ENCODE measurements at regions not wholly inside any gene's neighbourhood (a gene's known extent, or its start where the extent isn't known, plus 50 kb on each side); places are given as distances from the start of the nearest gene placed in this dataset.

GRCh38 chr18:47571957-47572356 lies 320.5 kb upstream of the SKOR2 start:
- Mint-ChIP-seq H3K27me3 (ENCODE audit: low read depth) (no peaks in the 10 kb centered on the region), H3K36me3 (ENCODE audit: low read depth) (no peaks in the 10 kb centered on the region), H3K4me3 (ENCODE audit: low read depth) (no peak overlapping the region), H3K4me1 (ENCODE audit: low read depth) (no peaks in the 10 kb centered on the region), H3K9me3 (no peaks in the 10 kb centered on the region), H3K27ac (no peak overlapping the region)
- no peak for DNase-seq (ENCODE audit: low spot score)
- intact Hi-C loops (cut with micrococcal nuclease), result no loop called here

GRCh38 chr18:47566809-47567208 lies 315.3 kb upstream of the SKOR2 start:
- Mint-ChIP-seq H3K4me1 (ENCODE audit: low read depth) (no peaks in the 10 kb centered on the region), H3K36me3 (ENCODE audit: low read depth) (no peaks in the 10 kb centered on the region), H3K27ac (no peak overlapping the region), H3K9me3 (no peaks in the 10 kb centered on the region), H3K4me3 (ENCODE audit: low read depth) (no peak overlapping the region), H3K27me3 (ENCODE audit: low read depth) (no peaks in the 10 kb centered on the region)
- intact Hi-C loops (cut with micrococcal nuclease), result no loop called here
- DNase-seq (ENCODE audit: low spot score), result no peak

- Mint-ChIP-seq H3K9me3 (no peaks in the 10 kb centered on the region), H3K27ac (no peak overlapping the region), H3K4me3 (ENCODE audit: low read depth) (no peak overlapping the region), H3K4me1 (ENCODE audit: low read depth) (peaks cover 4% of the 10 kb centered on the region), H3K36me3 (ENCODE audit: low read depth) (no peaks in the 10 kb centered on the region), H3K27me3 (ENCODE audit: low read depth) (peaks cover 11% of the 10 kb centered on the region)
- DNase-seq (ENCODE audit: low spot score), result no peak
- intact Hi-C loops (cut with micrococcal nuclease), result no loop called here
These were observed 309.6 kb upstream of the SKOR2 start for GRCh38 chr18:47560723-47561715.

- DNase-seq (ENCODE audit: low spot score), result no peak
- H3K4me3 Mint-ChIP-seq (ENCODE audit: low read depth), result no peak overlapping the region
- H3K9me3 Mint-ChIP-seq, result no peaks in the 10 kb centered on the region
- no peaks in the 10 kb centered on the region for H3K36me3 Mint-ChIP-seq (ENCODE audit: low read depth)
- H3K4me1 Mint-ChIP-seq (ENCODE audit: low read depth), result peaks cover 4% of the 10 kb centered on the region
- H3K27me3 Mint-ChIP-seq (ENCODE audit: low read depth), result peaks cover 11% of the 10 kb centered on the region
- H3K27ac Mint-ChIP-seq, result no peak overlapping the region
- intact Hi-C loops (cut with micrococcal nuclease), result no loop called here
These were observed 306.8 kb upstream of the SKOR2 start for GRCh38 chr18:47558110-47558750.

GRCh38 chr18:47557160-47557559 lies 305.7 kb upstream of the SKOR2 start:
- Mint-ChIP-seq H3K4me3 (ENCODE audit: low read depth) (no peak overlapping the region), H3K27me3 (ENCODE audit: low read depth) (peaks cover 11% of the 10 kb centered on the region), H3K36me3 (ENCODE audit: low read depth) (no peaks in the 10 kb centered on the region), H3K27ac (no peak overlapping the region), H3K4me1 (ENCODE audit: low read depth) (peaks cover 4% of the 10 kb centered on the region), H3K9me3 (no peaks in the 10 kb centered on the region)
- intact Hi-C loops (cut with micrococcal nuclease), result no loop called here
- no peak for DNase-seq (ENCODE audit: low spot score)

- Mint-ChIP-seq H3K4me1 (ENCODE audit: low read depth) (no peaks in the 10 kb centered on the region), H3K36me3 (ENCODE audit: low read depth) (no peaks in the 10 kb centered on the region), H3K27me3 (ENCODE audit: low read depth) (peaks cover 2% of the 10 kb centered on the region), H3K27ac (no peak overlapping the region), H3K9me3 (no peaks in the 10 kb centered on the region), H3K4me3 (ENCODE audit: low read depth) (no peak overlapping the region)
- DNase-seq (ENCODE audit: low spot score), result no peak
- intact Hi-C loops (cut with micrococcal nuclease), result no loop called here
These were observed 301.3 kb upstream of the SKOR2 start for GRCh38 chr18:47552783-47553182.

GRCh38 chr18:47550611-47551010 lies 299.2 kb upstream of the SKOR2 start:
- intact Hi-C loops (cut with micrococcal nuclease), result no loop called here
- Mint-ChIP-seq H3K27ac (no peak overlapping the region), H3K27me3 (ENCODE audit: low read depth) (peaks cover 2% of the 10 kb centered on the region)

GRCh38 chr18:47549021-47549540 lies 297.6 kb upstream of the SKOR2 start:
- Mint-ChIP-seq H3K4me3 (ENCODE audit: low read depth) (no peak overlapping the region), H3K4me1 (ENCODE audit: low read depth) (no peaks in the 10 kb centered on the region), H3K27ac (no peak overlapping the region), H3K9me3 (no peaks in the 10 kb centered on the region), H3K36me3 (ENCODE audit: low read depth) (no peaks in the 10 kb centered on the region), H3K27me3 (ENCODE audit: low read depth) (peaks cover 2% of the 10 kb centered on the region)
- DNase-seq (ENCODE audit: low spot score), result no peak
- intact Hi-C loops (cut with micrococcal nuclease), result no loop called here

More at GRCh38 chr18:47550611-47551010, 299.2 kb upstream of the SKOR2 start:
- no peaks in the 10 kb centered on the region for H3K4me1 Mint-ChIP-seq (ENCODE audit: low read depth)
- no peaks in the 10 kb centered on the region for H3K9me3 Mint-ChIP-seq
- DNase-seq (ENCODE audit: low spot score), result no peak
- H3K4me3 Mint-ChIP-seq (ENCODE audit: low read depth), result no peak overlapping the region
- no peaks in the 10 kb centered on the region for H3K36me3 Mint-ChIP-seq (ENCODE audit: low read depth)

- Mint-ChIP-seq H3K4me3 (ENCODE audit: low read depth) (no peak overlapping the region), H3K36me3 (ENCODE audit: low read depth) (no peaks in the 10 kb centered on the region), H3K9me3 (no peaks in the 10 kb centered on the region), H3K27ac (no peak overlapping the region), H3K27me3 (ENCODE audit: low read depth) (peaks cover 2% of the 10 kb centered on the region), H3K4me1 (ENCODE audit: low read depth) (no peaks in the 10 kb centered on the region)
- no peak for DNase-seq (ENCODE audit: low spot score)
- intact Hi-C loops (cut with micrococcal nuclease), result no loop called here
These were observed 296.2 kb upstream of the SKOR2 start for GRCh38 chr18:47547539-47548202.

- H3K4me3 Mint-ChIP-seq (ENCODE audit: low read depth), result no peak overlapping the region
- intact Hi-C loops (cut with micrococcal nuclease), result no loop called here
- no peak overlapping the region for H3K27ac Mint-ChIP-seq
- H3K27me3 Mint-ChIP-seq (ENCODE audit: low read depth), result no peaks in the 10 kb centered on the region
- no peaks in the 10 kb centered on the region for H3K36me3 Mint-ChIP-seq (ENCODE audit: low read depth)
- no peak for DNase-seq (ENCODE audit: low spot score)
- no peaks in the 10 kb centered on the region for H3K9me3 Mint-ChIP-seq
- H3K4me1 Mint-ChIP-seq (ENCODE audit: low read depth), result no peaks in the 10 kb centered on the region
These were observed 294.2 kb upstream of the SKOR2 start for GRCh38 chr18:47545613-47546012.

- no peak overlapping the region for H3K4me3 Mint-ChIP-seq (ENCODE audit: low read depth)
- no peaks in the 10 kb centered on the region for H3K9me3 Mint-ChIP-seq
- no peaks in the 10 kb centered on the region for H3K4me1 Mint-ChIP-seq (ENCODE audit: low read depth)
- H3K36me3 Mint-ChIP-seq (ENCODE audit: low read depth), result no peaks in the 10 kb centered on the region
- H3K27me3 Mint-ChIP-seq (ENCODE audit: low read depth), result no peaks in the 10 kb centered on the region
- H3K27ac Mint-ChIP-seq, result no peak overlapping the region
- intact Hi-C loops (cut with micrococcal nuclease), result no loop called here
- DNase-seq (ENCODE audit: low spot score), result no peak
These were observed 291.6 kb upstream of the SKOR2 start for GRCh38 chr18:47543080-47543479.

- Mint-ChIP-seq H3K36me3 (ENCODE audit: low read depth) (no peaks in the 10 kb centered on the region), H3K27ac (no peak overlapping the region), H3K4me3 (ENCODE audit: low read depth) (no peak overlapping the region), H3K4me1 (ENCODE audit: low read depth) (no peaks in the 10 kb centered on the region), H3K27me3 (ENCODE audit: low read depth) (no peaks in the 10 kb centered on the region), H3K9me3 (no peaks in the 10 kb centered on the region)
- intact Hi-C loops (cut with micrococcal nuclease), result no loop called here
- DNase-seq (ENCODE audit: low spot score), result no peak
These were observed 291.1 kb upstream of the SKOR2 start for GRCh38 chr18:47542551-47542950.
